ENCODE measurements at regions not wholly inside any gene's neighbourhood (a gene's known extent, or its start where the extent isn't known, plus 50 kb on each side); places are given as distances from the start of the nearest gene placed in this dataset.

- TF ChIP-seq POLR2A (IDR thresholded peaks at IDR 0.05) (no peak), EP300 (IDR thresholded peaks at IDR 0.05) (no peak), POLR2AphosphoS5 (IDR thresholded peaks at IDR 0.05) (no peak), CTCF (IDR thresholded peaks at IDR 0.05) (no peak)
- H3K27ac ChIP-seq: no peak overlapping the region
- peaks cover 3% of the 10 kb centered on the region for H3K27me3 ChIP-seq
- no peaks in the 10 kb centered on the region for H3K4me1 ChIP-seq
- no peaks in the 10 kb centered on the region for H3K36me3 ChIP-seq
- no peak overlapping the region for H3K4me3 ChIP-seq
- no peaks in the 10 kb centered on the region for H3K9me3 ChIP-seq
- no peak for DNase-seq (ENCODE audit: low spot score in 2 of 2)
- 100% methylated on average over 1 of the region's 1 CpG for WGBS
Measured at GRCh38 chr5:10812218-10812617, 51.2 kb upstream of the DAP start.

Data from suprapubic skin (tissue), 4 donors.